Gastroesophageal sphincter (tissue), 4 donors: ENCODE measurements at regions not wholly inside any gene's neighbourhood (a gene's known extent, or its start where the extent isn't known, plus 50 kb on each side); places are given as distances from the start of the nearest gene placed in this dataset.

ENCODE experiments used
- ATAC-seq: fragments of 150-250 bp; one replicate; pipeline ENCODE4 v1.9.1; 2016; ENCODE audit warnings: mild to moderate bottlenecking, moderate library complexity
- H3K27ac ChIP-seq, 4 donors: fragments of 200-600 bp; sonication (generic) in 3 of 4; 1 replicate in 3 of 4; 2 replicates in 1 of 4; pipeline ENCODE4 v1.5.1; 2016 to 2019
- H3K27me3 ChIP-seq: fragments of 200-600 bp; sonication (generic); one replicate; pipeline ENCODE4 v1.5.1; 2019
- H3K36me3 ChIP-seq, 2 donors: fragments of 200-600 bp; sonication (generic); one replicate each; pipeline ENCODE4 v1.5.1; 2019; ENCODE audit warnings: control low read depth in 1 of 2
- H3K4me1 ChIP-seq, 3 donors: fragments of 200-600 bp; sonication (generic); 1 replicate in 2 of 3; 2 replicates in 1 of 3; pipeline ENCODE4 v1.5.1; 2016 to 2019; ENCODE audit warnings: control low read depth in 2 of 3
- H3K4me3 ChIP-seq, 2 donors: fragments of 200-600 bp; sonication (generic); one replicate each; pipeline ENCODE4 v1.5.1; 2019; ENCODE audit warnings: mild to moderate bottlenecking in 1 of 2, moderate library complexity in 1 of 2
- H3K9me3 ChIP-seq, 3 donors: fragments of 200-600 bp; sonication (generic); one replicate each; pipeline ENCODE4 v1.5.1; 2017 to 2019; ENCODE audit warnings: control low read depth in 2 of 3
- CTCF ChIP-seq, 4 experiments: fragments of 200-600 bp in 2 of 4; fragments of 450-650 bp in 2 of 4; sonication (generic) in 1 of 4; IDR thresholded peaks; one replicate each; pipeline ENCODE4 v1.5.1; 2017 to 2019; ENCODE audit warnings: antibody characterized with exemption in 4 of 4, mild to moderate bottlenecking in 2 of 4, moderate library complexity in 2 of 4
- EP300 ChIP-seq: sonication (generic); formaldehyde crosslinking; IDR thresholded peaks from one replicate; pipeline ENCODE4 v1.6.1; 2017; ENCODE audit warnings: antibody characterized with exemption, mild to moderate bottlenecking
- POLR2A ChIP-seq, 2 donors: fragments of 450-650 bp; IDR thresholded peaks; one replicate each; pipeline ENCODE4 v1.6.1; 2017; ENCODE audit warnings: antibody characterized with exemption in 2 of 2, mild to moderate bottlenecking in 2 of 2, moderate library complexity in 1 of 2
- POLR2AphosphoS5 ChIP-seq: sonication (generic); formaldehyde crosslinking; IDR thresholded peaks from one replicate; pipeline ENCODE4 v1.6.1; 2017; ENCODE audit warnings: antibody characterized with exemption
- WGBS, 2 donors: methylation state at CpG; one replicate each; pipeline ENCODE4 v1.1.5; 2018; ENCODE audit warnings: low coverage in 1 of 2; 5-methylcytosine and 5-hydroxymethylcytosine counted together

- TF ChIP-seq CTCF (IDR thresholded peaks at IDR 0.05): no peak
- no peak for TF ChIP-seq EP300
- TF ChIP-seq POLR2AphosphoS5: no peak
- TF ChIP-seq POLR2A (IDR thresholded peaks at IDR 0.05): no peak
- Histone ChIP-seq H3K9me3 (no peaks in the 10 kb centered on the region), H3K27me3 (no peaks in the 10 kb centered on the region), H3K27ac (no peak overlapping the region), H3K4me3 (no peak overlapping the region), H3K4me1 (no peaks in the 10 kb centered on the region), H3K36me3 (no peaks in the 10 kb centered on the region)
- no peak for ATAC-seq
- WGBS, 2 donors: no CpG with 5 or more reads among the region's 14 CpGs
Observed at GRCh38 chr7:84446991-84447480, 252.4 kb upstream of the SEMA3A start.

- Histone ChIP-seq H3K4me1 (no peaks in the 10 kb centered on the region), H3K36me3 (no peaks in the 10 kb centered on the region), H3K9me3 (peaks cover 0 to 13% (median 0%) of the 10 kb centered on the region in 3 donors), H3K4me3 (no peak overlapping the region), H3K27ac (no peak overlapping the region), H3K27me3 (no peaks in the 10 kb centered on the region)
- TF ChIP-seq CTCF (IDR thresholded peaks at IDR 0.05) (no peak), POLR2AphosphoS5 (no peak), EP300 (no peak), POLR2A (IDR thresholded peaks at IDR 0.05) (no peak)
- 74 to 82% methylated on average over 5 of the region's 5 CpGs for WGBS, 2 donors
- no peak for ATAC-seq
Observed at GRCh38 chr7:84425702-84426259, 231.2 kb upstream of the SEMA3A start.

DNA sequence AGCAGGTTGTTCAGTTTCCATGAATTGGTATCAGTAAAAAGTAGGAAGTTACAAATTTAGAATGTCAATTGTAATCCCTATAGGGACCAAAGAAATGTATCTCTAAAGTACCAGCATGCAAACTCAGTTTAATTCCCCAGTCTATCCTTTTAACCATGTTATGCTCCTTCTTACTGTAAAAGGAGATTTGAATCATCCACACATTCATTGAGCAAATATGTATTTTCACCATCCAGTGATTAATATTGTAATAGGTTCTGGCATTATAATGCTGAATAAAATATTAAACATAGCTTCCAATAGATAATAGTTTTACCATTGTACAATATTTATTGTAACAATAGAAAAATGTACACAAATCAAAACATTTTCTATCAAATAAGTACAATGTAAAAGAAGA, 228.2 kb upstream of the SEMA3A start:
- H3K4me1 ChIP-seq: no peaks in the 10 kb centered on the region
- H3K9me3 ChIP-seq: peaks cover 0 to 27% (median 0%) of the 10 kb centered on the region in 3 donors
- TF ChIP-seq POLR2AphosphoS5 (no peak), POLR2A (IDR thresholded peaks at IDR 0.05) (no peak), CTCF (IDR thresholded peaks at IDR 0.05) (no peak), EP300 (no peak)
- no peak for ATAC-seq
- no peaks in the 10 kb centered on the region for H3K36me3 ChIP-seq
- no peak overlapping the region for H3K4me3 ChIP-seq
- no peak overlapping the region for H3K27ac ChIP-seq
- H3K27me3 ChIP-seq: no peaks in the 10 kb centered on the region

GRCh38 chr7:84412161-84412969, 217.8 kb upstream of the SEMA3A start:
- H3K4me3 ChIP-seq: no peak overlapping the region
- no peak for TF ChIP-seq EP300
- no peak for TF ChIP-seq CTCF (IDR thresholded peaks at IDR 0.05)
- no peak for TF ChIP-seq POLR2A (IDR thresholded peaks at IDR 0.05)
- no peak for TF ChIP-seq POLR2AphosphoS5
- WGBS, 2 donors: 37 to 61% methylated on average over 2 of the region's 2 CpGs
- H3K9me3 ChIP-seq: no peaks in the 10 kb centered on the region
- ATAC-seq: no peak
- H3K27ac ChIP-seq: no peak overlapping the region
- no peaks in the 10 kb centered on the region for H3K36me3 ChIP-seq
- no peaks in the 10 kb centered on the region for H3K27me3 ChIP-seq
- H3K4me1 ChIP-seq: no peaks in the 10 kb centered on the region

DNA sequence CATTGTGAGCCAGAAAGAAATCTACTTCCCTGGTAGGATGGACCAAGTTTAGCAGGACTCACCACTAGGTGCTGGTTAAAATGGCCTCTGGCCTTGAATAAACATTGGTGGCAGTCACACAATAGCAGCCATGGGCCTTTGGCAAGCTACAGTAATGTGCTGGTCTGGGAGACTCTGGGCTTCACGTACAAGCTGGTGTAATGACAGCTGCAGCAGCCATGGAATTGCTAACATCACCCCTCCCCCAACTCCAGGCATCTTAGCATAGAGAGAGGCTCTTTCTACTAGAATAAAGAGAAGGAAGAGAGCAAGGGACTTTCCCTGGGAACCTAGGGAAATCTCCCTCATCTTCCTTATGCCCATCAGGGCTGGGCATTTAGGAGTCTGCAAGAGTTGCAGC, 205.1 kb upstream of the SEMA3A start:
- TF ChIP-seq EP300 (no peak), POLR2A (IDR thresholded peaks at IDR 0.05) (no peak), POLR2AphosphoS5 (no peak), CTCF (IDR thresholded peaks at IDR 0.05) (no peak)
- peaks cover 0 to 9% (median 0%) of the 10 kb centered on the region in 3 donors for H3K9me3 ChIP-seq
- no CpG with 5 or more reads among the region's 1 CpG for WGBS, 2 donors

More for the DNA sequence above, 205.1 kb upstream of the SEMA3A start:
- no peak overlapping the region for H3K4me3 ChIP-seq
- H3K27me3 ChIP-seq: no peaks in the 10 kb centered on the region
- H3K4me1 ChIP-seq: no peaks in the 10 kb centered on the region
- no peak overlapping the region for H3K27ac ChIP-seq
- no peaks in the 10 kb centered on the region for H3K36me3 ChIP-seq
- ATAC-seq: no peak
